SK-N-SH treated with all-trans-retinoic acid at 6 μM for 48 hours (cell line): ENCODE measurements at regions not wholly inside any gene's neighbourhood (a gene's known extent, or its start where the extent isn't known, plus 50 kb on each side); places are given as distances from the start of the nearest gene placed in this dataset.
A peak's percentile ranks its signal among the peaks of the same experiment; 100 is the strongest.

ENCODE experiments used
- ATAC-seq: fragments of 200-7000 bp; cut with Tn5 transposase; 3 replicates; pipeline ENCODE4 v1.9.1; 2020; ENCODE audit warnings: mild to moderate bottlenecking, moderate library complexity
- ARNTL ChIP-seq: fragments of 450-650 bp; formaldehyde crosslinking; IDR thresholded peaks from 2 replicates; pipeline ENCODE4 v1.5.0; 2020; ENCODE audit warnings: low read depth, mild to moderate bottlenecking, moderate library complexity, borderline replicate concordance
- BACH2 ChIP-seq: fragments of 250-450 bp; sonication (Bioruptor Pico); IDR thresholded peaks from 2 replicates; pipeline ENCODE4 v1.9.0; 2021; ENCODE audit warnings: mild to moderate bottlenecking, borderline replicate concordance
- CREB5 ChIP-seq: fragments of 250-450 bp; sonication (Bioruptor Pico); IDR thresholded peaks from 2 replicates; pipeline ENCODE4 v1.5.1; 2020; ENCODE audit warnings: low read depth, mild to moderate bottlenecking, moderate library complexity
- CSDC2 ChIP-seq: fragments of 250-450 bp; sonication (Bioruptor Pico); IDR thresholded peaks from 2 replicates; pipeline ENCODE4 v1.5.0; 2020; ENCODE audit warnings: mild to moderate bottlenecking, moderate library complexity
- CSRNP3 ChIP-seq: fragments of 250-450 bp; sonication (Bioruptor Pico); IDR thresholded peaks from 2 replicates; pipeline ENCODE4 v1.5.1; 2021; ENCODE audit warnings: mild to moderate bottlenecking, moderate library complexity
- ESRRG ChIP-seq: fragments of 250-450 bp; sonication (Bioruptor Pico); IDR thresholded peaks from 2 replicates; pipeline ENCODE4 v1.6.1; 2021; ENCODE audit warnings: mild to moderate bottlenecking
- GLIS3 ChIP-seq: fragments of 250-450 bp; sonication (Bioruptor Pico); IDR thresholded peaks from 2 replicates; pipeline ENCODE4 v1.5.0; 2020; ENCODE audit warnings: mild to moderate bottlenecking, moderate library complexity
- ISL1 ChIP-seq: fragments of 250-450 bp; sonication (Bioruptor Pico); IDR thresholded peaks from 2 replicates; pipeline ENCODE4 v2.1.2; 2022; ENCODE audit warnings: mild to moderate bottlenecking, moderate library complexity
- OSR1 ChIP-seq: fragments of 250-450 bp; sonication (Bioruptor Pico); IDR thresholded peaks from 2 replicates; pipeline ENCODE4 v1.8.0; 2022; ENCODE audit warnings: moderate library complexity, mild to moderate bottlenecking, inconsistent platforms
- PATZ1 ChIP-seq: fragments of 250-450 bp; sonication (Bioruptor Pico); IDR thresholded peaks from 2 replicates; pipeline ENCODE4 v1.8.0; 2020; ENCODE audit warnings: mild to moderate bottlenecking, moderate library complexity, borderline replicate concordance
- POU6F1 ChIP-seq: fragments of 250-450 bp; sonication (Bioruptor Pico); IDR thresholded peaks from 2 replicates; pipeline ENCODE4 v1.8.0; 2021; ENCODE audit warnings: low read depth, mild to moderate bottlenecking, moderate library complexity, borderline replicate concordance
- PPARA ChIP-seq: fragments of 250-450 bp; sonication (Bioruptor Pico); IDR thresholded peaks from 2 replicates; pipeline ENCODE4 v1.5.0; 2020; ENCODE audit warnings: mild to moderate bottlenecking, borderline replicate concordance
- SNAI2 ChIP-seq: fragments of 250-450 bp; sonication (Bioruptor Pico); IDR thresholded peaks from 2 replicates; pipeline ENCODE4 v1.5.0; 2020; ENCODE audit warnings: mild to moderate bottlenecking, moderate library complexity
- TCF4 ChIP-seq: fragments of 250-450 bp; sonication (Bioruptor Pico); IDR thresholded peaks from 2 replicates; pipeline ENCODE4 v1.8.0; 2021; ENCODE audit warnings: mild to moderate bottlenecking, moderate library complexity, borderline replicate concordance
- TOX ChIP-seq: fragments of 250-450 bp; sonication (Bioruptor Pico); IDR thresholded peaks from 2 replicates; pipeline ENCODE4 v1.8.0; 2021; ENCODE audit warnings: mild to moderate bottlenecking, moderate library complexity, borderline replicate concordance
- TSHZ2 ChIP-seq: fragments of 250-450 bp; sonication (Bioruptor Pico); IDR thresholded peaks from 2 replicates; pipeline ENCODE4 v1.5.0; 2020; ENCODE audit warnings: mild to moderate bottlenecking, moderate library complexity
- ZC3H10 ChIP-seq: fragments of 250-450 bp; sonication (Bioruptor Pico); IDR thresholded peaks from 2 replicates; pipeline ENCODE4 v1.5.1; 2021; ENCODE audit warnings: mild to moderate bottlenecking, moderate library complexity
- ZFP3 ChIP-seq: fragments of 250-450 bp; sonication (Bioruptor Pico); IDR thresholded peaks from 2 replicates; pipeline ENCODE4 v1.5.0; 2020; ENCODE audit warnings: mild to moderate bottlenecking, moderate library complexity
- ZFP30 ChIP-seq: fragments of 450-650 bp; formaldehyde crosslinking; IDR thresholded peaks from 2 replicates; pipeline ENCODE4 v1.5.0; 2022; ENCODE audit warnings: mild to moderate bottlenecking, moderate library complexity
- ZNF565 ChIP-seq: fragments of 450-650 bp; formaldehyde crosslinking; conservative IDR thresholded peaks from 2 replicates; pipeline ENCODE4 v1.5.0; 2020; ENCODE audit warnings: low read depth, mild to moderate bottlenecking, moderate library complexity
- ZNF70 ChIP-seq: fragments of 450-650 bp; formaldehyde crosslinking; IDR thresholded peaks from 2 replicates; pipeline ENCODE4 v1.5.0; 2020; ENCODE audit warnings: mild to moderate bottlenecking, moderate library complexity
- ZNF8 ChIP-seq: fragments of 450-650 bp; formaldehyde crosslinking; IDR thresholded peaks from 2 replicates; pipeline ENCODE4 v1.5.0; 2020; ENCODE audit warnings: mild to moderate bottlenecking, moderate library complexity

- TF ChIP-seq ESRRG (CRISPR knock-in tag) (no peak), CREB5 (CRISPR knock-in tag) (no peak), GLIS3 (CRISPR knock-in tag) (no peak), ZNF8 (no peak), PATZ1 (CRISPR knock-in tag) (no peak), PPARA (CRISPR knock-in tag) (no peak), ISL1 (CRISPR knock-in tag) (no peak), ZNF565 (no peak)
- TF ChIP-seq, all 23 proteins: peak for 0
- no peak for ATAC-seq
These were observed 142.0 kb downstream of the DUSP6 start for GRCh38 chr12:89210277-89210676.

GRCh38 chr12:89208661-89209096 lies 143.6 kb downstream of the DUSP6 start:
- peak; percentile 18; the same call in 1 of the 3 replicates for ATAC-seq
- TF ChIP-seq ZFP3 (CRISPR knock-in tag) (no peak), TCF4 (peak; percentile 94), OSR1 (CRISPR knock-in tag) (no peak), ZNF70 (CRISPR knock-in tag) (peak; percentile 55; the same call in 1 of the 2 replicates), PATZ1 (CRISPR knock-in tag) (no peak), CSDC2 (CRISPR knock-in tag) (no peak), PPARA (CRISPR knock-in tag) (no peak; the same call in 1 of the 2 replicates), ZNF565 (no peak), BACH2 (CRISPR knock-in tag) (no peak), SNAI2 (CRISPR knock-in tag) (no peak), TOX (CRISPR knock-in tag) (no peak), ESRRG (CRISPR knock-in tag) (no peak), TSHZ2 (CRISPR knock-in tag) (peak; percentile 86)
- TF ChIP-seq, all 23 proteins: peak for 3

- ATAC-seq: no peak
- TF ChIP-seq OSR1 (CRISPR knock-in tag) (no peak), TOX (CRISPR knock-in tag) (no peak), SNAI2 (CRISPR knock-in tag) (no peak), ZFP3 (CRISPR knock-in tag) (no peak), ARNTL (CRISPR knock-in tag) (no peak), CSRNP3 (CRISPR knock-in tag) (no peak), ZFP30 (CRISPR knock-in tag) (no peak), PATZ1 (CRISPR knock-in tag) (no peak), ZC3H10 (CRISPR knock-in tag) (no peak), ZNF8 (no peak), BACH2 (CRISPR knock-in tag) (no peak), CREB5 (CRISPR knock-in tag) (no peak), POU6F1 (CRISPR knock-in tag) (no peak), ISL1 (CRISPR knock-in tag) (no peak)
These were observed 145.9 kb downstream of the DUSP6 start for GRCh38 chr12:89206390-89206789.
